C4-2B (cell line): ENCODE measurements at regions not wholly inside any gene's neighbourhood (a gene's known extent, or its start where the extent isn't known, plus 50 kb on each side); places are given as distances from the start of the nearest gene placed in this dataset.

Experiments
- H3K27ac ChIP-seq: fragments of 450-650 bp; 2 replicates; pipeline ENCODE4 v1.5.1; 2017
- ZFX ChIP-seq: fragments of 450-650 bp; IDR thresholded peaks from 2 replicates; pipeline ENCODE4 v1.6.1; 2017
- TF ChIP-seq, protein P1 (sequence below): fragments of 450-650 bp; conservative IDR thresholded peaks from 2 replicates; pipeline ENCODE4 v1.5.1; 2017; ENCODE audit warnings: mild to moderate bottlenecking

DNA sequence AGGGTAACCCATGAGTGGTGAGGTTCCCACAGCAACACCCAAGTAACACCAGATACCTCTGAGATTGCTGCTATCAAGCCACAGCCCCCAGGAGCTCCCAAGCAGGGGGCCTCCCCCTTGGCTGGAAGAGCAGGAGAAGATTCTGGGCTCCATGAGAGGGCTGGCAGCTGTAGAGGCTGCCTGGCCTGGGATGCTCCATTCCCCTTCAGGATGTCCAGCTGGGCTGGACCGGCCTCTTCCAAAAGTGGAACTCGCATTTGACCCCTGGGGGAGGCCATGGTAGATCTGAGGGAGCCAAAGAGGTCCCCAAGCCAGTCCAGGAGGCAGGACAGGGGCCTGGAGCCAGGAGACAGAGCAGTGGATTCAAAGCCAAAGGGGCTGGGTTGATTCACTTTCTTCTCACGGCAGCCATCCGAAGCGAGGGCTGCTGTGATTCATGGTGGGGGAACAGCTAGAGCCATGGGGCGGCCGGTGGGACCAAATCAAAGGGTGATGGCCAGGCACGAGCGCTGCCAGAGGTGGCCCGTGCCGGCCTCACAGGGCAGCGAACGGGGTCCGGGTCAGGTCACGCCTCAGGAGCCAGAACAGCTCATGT is 95.3 kb upstream of the ID2 start:
- TF ChIP-seq ZFX = no peak
- TF ChIP-seq, protein P1, sequence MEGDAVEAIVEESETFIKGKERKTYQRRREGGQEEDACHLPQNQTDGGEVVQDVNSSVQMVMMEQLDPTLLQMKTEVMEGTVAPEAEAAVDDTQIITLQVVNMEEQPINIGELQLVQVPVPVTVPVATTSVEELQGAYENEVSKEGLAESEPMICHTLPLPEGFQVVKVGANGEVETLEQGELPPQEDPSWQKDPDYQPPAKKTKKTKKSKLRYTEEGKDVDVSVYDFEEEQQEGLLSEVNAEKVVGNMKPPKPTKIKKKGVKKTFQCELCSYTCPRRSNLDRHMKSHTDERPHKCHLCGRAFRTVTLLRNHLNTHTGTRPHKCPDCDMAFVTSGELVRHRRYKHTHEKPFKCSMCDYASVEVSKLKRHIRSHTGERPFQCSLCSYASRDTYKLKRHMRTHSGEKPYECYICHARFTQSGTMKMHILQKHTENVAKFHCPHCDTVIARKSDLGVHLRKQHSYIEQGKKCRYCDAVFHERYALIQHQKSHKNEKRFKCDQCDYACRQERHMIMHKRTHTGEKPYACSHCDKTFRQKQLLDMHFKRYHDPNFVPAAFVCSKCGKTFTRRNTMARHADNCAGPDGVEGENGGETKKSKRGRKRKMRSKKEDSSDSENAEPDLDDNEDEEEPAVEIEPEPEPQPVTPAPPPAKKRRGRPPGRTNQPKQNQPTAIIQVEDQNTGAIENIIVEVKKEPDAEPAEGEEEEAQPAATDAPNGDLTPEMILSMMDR = no peak
- no peak overlapping the region for H3K27ac ChIP-seq

DNA sequence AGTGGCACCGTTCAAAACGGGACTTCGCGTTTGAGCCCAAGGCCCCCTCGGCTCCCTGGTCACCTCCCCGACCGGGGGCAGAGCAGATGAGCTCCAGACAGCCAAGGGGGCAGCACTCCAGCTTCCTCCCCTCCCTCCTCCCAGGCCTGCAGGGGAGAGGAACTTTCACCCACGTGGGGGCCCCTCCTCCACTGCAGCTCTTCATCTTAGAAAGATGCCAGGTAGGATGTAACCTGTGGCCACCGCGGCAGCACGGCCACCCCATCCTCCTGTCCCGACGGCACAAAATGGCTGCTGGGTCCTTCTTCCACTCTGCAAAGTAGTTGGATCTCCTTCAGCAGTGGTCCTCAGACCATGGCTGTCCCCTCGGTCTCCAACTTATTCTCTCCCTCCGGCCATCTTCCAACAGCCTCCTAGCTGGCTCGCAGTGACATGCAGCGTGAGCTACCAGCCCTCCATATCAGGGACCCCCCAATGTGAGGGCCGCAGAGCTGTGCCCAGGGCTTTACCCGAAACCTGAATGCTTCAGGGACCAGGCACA is 94.5 kb upstream of the ID2 start:
- no peak overlapping the region for H3K27ac ChIP-seq
- TF ChIP-seq, protein P1 = no peak
- no peak for TF ChIP-seq ZFX

DNA sequence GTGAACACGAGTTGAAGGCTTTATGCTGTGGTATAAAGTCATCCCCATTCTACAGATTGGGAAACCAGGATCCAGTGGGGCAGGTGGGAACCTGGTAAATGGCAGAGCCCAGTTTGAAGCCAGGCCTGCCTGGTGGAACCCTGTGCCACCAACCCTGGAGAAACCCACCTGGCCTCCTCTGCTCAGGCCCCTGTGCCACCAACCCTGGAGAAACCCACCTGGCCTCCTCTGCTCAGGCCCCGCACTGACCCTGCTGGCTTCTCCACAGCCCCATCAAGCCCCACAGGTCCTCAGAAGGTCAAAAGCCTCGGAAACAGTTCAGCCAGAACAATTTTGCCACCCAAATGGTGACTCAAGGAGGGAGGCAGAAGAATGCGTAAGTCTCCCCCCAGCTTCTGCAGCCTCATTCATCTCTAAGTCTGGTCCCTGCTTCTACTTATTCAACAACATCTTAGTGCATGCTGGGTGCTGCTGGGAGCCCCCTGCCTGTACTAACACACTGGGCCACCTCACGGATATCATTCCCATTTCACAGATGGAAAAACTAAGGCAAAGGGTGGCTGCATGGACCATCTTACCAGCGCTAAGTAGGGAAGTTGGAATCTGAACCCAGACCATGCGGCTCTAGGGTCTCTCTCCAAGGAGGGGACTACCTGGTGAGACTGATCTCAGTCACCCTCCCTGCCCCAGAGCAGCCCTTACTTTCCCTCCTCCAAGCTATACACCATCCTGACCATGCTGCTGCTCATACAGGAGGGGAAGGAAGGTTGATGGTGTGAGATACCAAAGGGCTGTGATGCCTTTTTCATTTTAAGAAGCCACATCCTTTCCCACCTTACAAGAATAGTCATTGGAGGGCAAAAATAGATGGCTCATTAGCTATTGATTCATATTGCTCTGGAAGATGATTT is 93.7 kb upstream of the ID2 start:
- no peak overlapping the region for H3K27ac ChIP-seq
- TF ChIP-seq, protein P1 = no peak
- TF ChIP-seq ZFX = no peak

DNA sequence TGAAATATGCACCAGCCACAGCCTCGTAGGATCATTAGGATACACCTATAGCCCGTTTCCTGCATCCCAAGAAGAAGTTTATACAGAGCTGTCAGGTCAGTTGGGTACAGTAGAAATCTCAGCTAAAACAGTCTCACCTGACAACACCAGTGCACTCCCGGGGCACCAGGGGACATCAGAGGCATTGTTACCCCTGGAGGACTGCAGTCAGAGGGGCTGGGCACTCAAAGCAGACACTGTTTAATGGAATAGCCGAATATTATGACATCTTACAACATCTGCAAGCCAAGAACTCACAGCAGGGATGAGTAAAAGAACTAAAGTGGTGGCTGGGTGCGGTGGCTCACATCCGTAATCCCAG is 93.0 kb upstream of the ID2 start:
- H3K27ac ChIP-seq = no peak overlapping the region
- TF ChIP-seq ZFX = no peak
- TF ChIP-seq, protein P1 = no peak

DNA sequence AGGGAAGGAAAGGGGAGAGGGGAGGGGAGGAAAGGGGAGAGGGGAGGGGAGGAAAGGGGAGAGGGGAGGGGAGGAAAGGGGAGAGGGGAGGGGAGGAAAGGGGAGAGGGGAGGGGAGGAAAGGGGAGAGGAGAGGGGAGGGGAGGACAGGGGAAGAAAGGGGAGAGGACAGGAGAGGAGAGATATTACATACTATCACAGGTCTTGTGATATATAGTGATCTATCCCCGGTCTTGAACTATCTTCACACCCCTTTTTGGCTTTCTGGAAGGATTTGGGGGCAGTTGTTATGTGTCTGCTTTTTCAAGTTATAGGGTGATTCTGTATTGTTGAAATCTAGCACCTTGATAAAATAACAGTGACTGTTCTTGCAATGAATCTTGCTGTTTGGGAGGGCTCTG is 92.1 kb upstream of the ID2 start:
- no peak overlapping the region for H3K27ac ChIP-seq
- TF ChIP-seq, protein P1 = no peak
- TF ChIP-seq ZFX = no peak

DNA sequence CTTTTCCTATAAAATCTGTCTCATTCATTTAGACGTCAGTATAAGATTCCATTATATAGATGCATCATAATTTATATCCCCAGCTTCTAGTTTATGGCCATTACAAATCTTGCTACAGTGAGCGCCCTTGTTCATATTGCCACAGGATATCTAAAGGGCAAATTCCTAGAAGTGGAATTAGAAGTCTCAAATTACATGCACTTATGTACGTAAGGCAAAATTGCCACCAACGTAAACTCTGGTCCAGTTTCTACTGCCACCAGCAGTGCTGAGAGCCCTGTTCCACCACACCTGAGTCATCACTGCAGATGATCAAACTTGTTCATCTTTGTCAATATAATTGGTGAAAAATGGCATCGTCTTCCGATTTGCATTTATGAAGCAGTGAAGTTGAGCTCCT is 90.9 kb upstream of the ID2 start:
- TF ChIP-seq, protein P1 = no peak
- TF ChIP-seq ZFX = no peak
- no peak overlapping the region for H3K27ac ChIP-seq

DNA sequence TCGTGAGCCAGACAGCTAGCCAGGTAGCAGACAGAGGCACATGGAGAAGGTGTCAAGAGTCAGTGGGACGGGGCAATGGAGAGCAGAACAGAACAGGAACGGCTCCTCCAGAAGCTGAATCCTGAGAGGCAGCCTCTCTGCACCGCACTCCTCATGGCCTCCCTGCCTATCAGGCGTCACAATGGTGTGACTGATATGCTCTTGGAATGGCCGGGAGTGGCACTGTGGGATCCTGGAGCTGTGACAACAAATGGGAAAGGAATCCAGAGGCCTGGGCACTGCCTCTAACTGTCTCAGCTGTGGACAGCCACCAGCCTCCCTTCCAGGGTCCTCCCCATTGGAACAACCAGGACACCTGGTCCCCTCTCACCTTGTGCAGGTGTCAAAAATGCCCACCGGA is 89.1 kb upstream of the ID2 start:
- TF ChIP-seq, protein P1 = no peak
- TF ChIP-seq ZFX = no peak

More for the DNA sequence above, 89.1 kb upstream of the ID2 start:
- H3K27ac ChIP-seq = no peak overlapping the region
